SH-SY5Y (cell line): ENCODE measurements at regions not wholly inside any gene's neighbourhood (a gene's known extent, or its start where the extent isn't known, plus 50 kb on each side); places are given as distances from the start of the nearest gene placed in this dataset.

ENCODE experiments used
- GATA2 ChIP-seq: IDR thresholded peaks from 2 replicates; pipeline ENCODE4 v1.6.1; 2011; ENCODE audit warnings: mild to moderate bottlenecking, low read depth, low read length
- GATA3 ChIP-seq: IDR thresholded peaks from 2 replicates; pipeline ENCODE4 v1.6.1; 2011; ENCODE audit warnings: low read depth, mild to moderate bottlenecking, low read length, moderate library complexity

GRCh38 chr2:133867166-133867565, 298.9 kb upstream of the NCKAP5 start:
- TF ChIP-seq GATA3 (no peak), GATA2 (no peak)
